ENCODE measurements at regions not wholly inside any gene's neighbourhood (a gene's known extent, or its start where the extent isn't known, plus 50 kb on each side); places are given as distances from the start of the nearest gene placed in this dataset.
A peak's percentile ranks its signal among the peaks of the same experiment; 100 is the strongest.

DNA sequence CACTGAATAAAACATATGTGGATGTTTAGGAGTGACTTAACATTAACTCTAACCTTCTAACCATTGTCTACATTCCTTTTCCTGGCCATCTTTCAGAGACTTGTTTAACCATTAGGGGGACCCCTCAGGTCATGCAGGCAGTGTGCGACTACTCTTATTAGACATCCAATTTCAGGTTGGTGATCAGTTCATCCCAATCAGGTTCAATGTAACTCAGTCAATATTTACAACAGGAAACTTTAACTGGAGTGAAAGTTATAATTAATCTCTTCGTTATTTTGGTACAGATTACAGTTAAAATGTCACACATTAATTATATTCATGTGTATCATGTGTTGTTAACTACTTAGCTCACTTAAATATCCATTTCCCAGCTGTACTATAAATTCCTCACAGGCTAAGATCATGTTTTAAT, 68.8 kb upstream of the RGS1 start:
- Histone ChIP-seq H3K4me1 (peaks cover 0 to 9% (median 2%) of the 10 kb centered on the region in 4 donors), H3K27ac (replicated peaks in 1 of 4) (no peak overlapping the region), H3K27me3 (no peaks in the 10 kb centered on the region), H3K36me3 (no peaks in the 10 kb centered on the region), H3K4me3 (no peak overlapping the region), H3K9me3 (no peaks in the 10 kb centered on the region)
- DNase-seq (ENCODE audit: extremely low spot score), result no peak
- WGBS, result 59% methylated on average over 2 of the region's 2 CpGs
- intact Hi-C loops (cut with DNase I), result no loop called here
- no peak for TF ChIP-seq POLR2A (IDR thresholded peaks at IDR 0.05; ENCODE audit: low read depth)
- TF ChIP-seq, protein P1, sequence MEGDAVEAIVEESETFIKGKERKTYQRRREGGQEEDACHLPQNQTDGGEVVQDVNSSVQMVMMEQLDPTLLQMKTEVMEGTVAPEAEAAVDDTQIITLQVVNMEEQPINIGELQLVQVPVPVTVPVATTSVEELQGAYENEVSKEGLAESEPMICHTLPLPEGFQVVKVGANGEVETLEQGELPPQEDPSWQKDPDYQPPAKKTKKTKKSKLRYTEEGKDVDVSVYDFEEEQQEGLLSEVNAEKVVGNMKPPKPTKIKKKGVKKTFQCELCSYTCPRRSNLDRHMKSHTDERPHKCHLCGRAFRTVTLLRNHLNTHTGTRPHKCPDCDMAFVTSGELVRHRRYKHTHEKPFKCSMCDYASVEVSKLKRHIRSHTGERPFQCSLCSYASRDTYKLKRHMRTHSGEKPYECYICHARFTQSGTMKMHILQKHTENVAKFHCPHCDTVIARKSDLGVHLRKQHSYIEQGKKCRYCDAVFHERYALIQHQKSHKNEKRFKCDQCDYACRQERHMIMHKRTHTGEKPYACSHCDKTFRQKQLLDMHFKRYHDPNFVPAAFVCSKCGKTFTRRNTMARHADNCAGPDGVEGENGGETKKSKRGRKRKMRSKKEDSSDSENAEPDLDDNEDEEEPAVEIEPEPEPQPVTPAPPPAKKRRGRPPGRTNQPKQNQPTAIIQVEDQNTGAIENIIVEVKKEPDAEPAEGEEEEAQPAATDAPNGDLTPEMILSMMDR (IDR thresholded peaks at IDR 0.05), result peak in 2 of 3 experiments; percentile 18 to 19

- Histone ChIP-seq H3K9me3 (no peaks in the 10 kb centered on the region), H3K36me3 (no peaks in the 10 kb centered on the region), H3K4me3 (no peak overlapping the region), H3K4me1 (peaks cover 0 to 55% (median 42%) of the 10 kb centered on the region in 4 donors), H3K27me3 (no peaks in the 10 kb centered on the region), H3K27ac (replicated peaks in 1 of 4) (peak overlapping the region; percentile 67 to 78 (median 72))
- DNase-seq (ENCODE audit: extremely low spot score), result no peak
- TF ChIP-seq EP300 (IDR thresholded peaks at IDR 0.05), result no peak
- TF ChIP-seq, protein P1 (IDR thresholded peaks at IDR 0.05), result no peak
- 67% methylated on average over 2 of the region's 2 CpGs for WGBS
- intact Hi-C loops (cut with DNase I), result no loop called here
Observed at GRCh38 chr1:192512426-192513162, 63.0 kb upstream of the RGS1 start.

DNA sequence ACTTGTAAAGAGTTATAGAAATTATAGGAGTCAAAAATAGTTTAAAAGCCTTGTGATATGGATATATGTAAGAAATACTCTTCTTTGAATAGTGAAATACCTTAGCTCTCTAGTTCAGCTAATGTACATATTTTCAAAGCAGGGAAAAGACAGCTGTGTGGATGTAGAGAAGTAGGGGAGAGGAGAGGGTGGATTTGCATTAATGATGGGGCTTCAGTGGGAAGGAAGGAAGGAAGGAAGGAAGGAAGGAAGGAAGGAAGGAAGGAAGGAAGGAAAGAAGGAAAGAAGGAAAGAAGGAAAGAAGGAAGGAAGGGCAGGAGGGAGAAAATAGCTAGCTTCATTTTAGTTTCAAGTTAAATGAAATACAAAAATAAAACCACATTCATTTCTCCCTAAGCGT, 62.4 kb upstream of the RGS1 start:
- H3K27ac ChIP-seq (replicated peaks in 1 of 4), result peak overlapping the region; percentile 67 to 78 (median 72)
- peaks cover 0 to 55% (median 42%) of the 10 kb centered on the region in 4 donors for H3K4me1 ChIP-seq
- H3K4me3 ChIP-seq, result no peak overlapping the region
- WGBS, result 68% methylated on average over 1 of the region's 1 CpG
- TF ChIP-seq POLR2AphosphoS5 (IDR thresholded peaks at IDR 0.05) (no peak), EP300 (IDR thresholded peaks at IDR 0.05) (no peak), POLR2A (IDR thresholded peaks at IDR 0.05; ENCODE audit: low read depth) (no peak)
- TF ChIP-seq, protein P1 (IDR thresholded peaks at IDR 0.05), result no peak
- H3K27me3 ChIP-seq, result no peaks in the 10 kb centered on the region
- no peaks in the 10 kb centered on the region for H3K9me3 ChIP-seq
- intact Hi-C loops (cut with DNase I), result no loop called here
- no peaks in the 10 kb centered on the region for H3K36me3 ChIP-seq
- no peak for DNase-seq (ENCODE audit: extremely low spot score)

DNA sequence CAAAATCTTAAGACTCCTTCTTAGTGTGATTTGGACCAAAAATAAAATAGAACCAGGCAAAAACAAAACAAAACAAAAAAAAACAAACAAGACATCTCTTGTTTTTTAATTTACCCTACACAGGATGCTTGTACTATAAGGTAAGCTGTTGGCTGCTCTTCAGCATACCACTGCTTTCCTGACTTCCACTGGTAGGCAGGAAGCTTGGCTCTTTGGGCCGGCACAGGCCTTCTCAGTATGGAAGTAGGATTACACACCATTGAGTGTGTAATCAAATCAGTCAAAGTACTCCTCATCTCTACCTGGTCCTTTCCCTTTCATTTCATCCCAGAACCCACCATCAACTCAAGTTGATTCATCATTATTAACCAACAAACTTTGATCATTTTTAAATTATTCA, 61.9 kb upstream of the RGS1 start:
- no peaks in the 10 kb centered on the region for H3K27me3 ChIP-seq
- intact Hi-C loops (cut with DNase I), result no loop called here
- no peaks in the 10 kb centered on the region for H3K36me3 ChIP-seq
- no peaks in the 10 kb centered on the region for H3K9me3 ChIP-seq
- peaks cover 0 to 55% (median 42%) of the 10 kb centered on the region in 4 donors for H3K4me1 ChIP-seq
- H3K27ac ChIP-seq (replicated peaks in 1 of 4), result peak overlapping the region; percentile 67 to 78 (median 72)
- DNase-seq (ENCODE audit: extremely low spot score), result no peak
- 59% methylated on average over 1 of the region's 1 CpG for whole genome bisulfite sequencing
- TF ChIP-seq EP300 (IDR thresholded peaks at IDR 0.05), result no peak
- TF ChIP-seq, protein P1 (IDR thresholded peaks at IDR 0.05), result no peak
- TF ChIP-seq POLR2AphosphoS5 (IDR thresholded peaks at IDR 0.05), result no peak
- no peak for TF ChIP-seq POLR2A (IDR thresholded peaks at IDR 0.05; ENCODE audit: low read depth)
- no peak overlapping the region for H3K4me3 ChIP-seq
